BLaER1 (cell line): ENCODE measurements at regions not wholly inside any gene's neighbourhood (a gene's known extent, or its start where the extent isn't known, plus 50 kb on each side); places are given as distances from the start of the nearest gene placed in this dataset.

Source experiments
- H3K27ac ChIP-seq: shearing (Covaris generic); formaldehyde crosslinking; 2 replicates; pipeline ENCODE4 v1.8.1; 2022
- H3K27me3 ChIP-seq: shearing (Covaris generic); formaldehyde crosslinking; 2 replicates; pipeline ENCODE4 v1.8.1; 2022
- H3K36me3 ChIP-seq: shearing (Covaris generic); formaldehyde crosslinking; 2 replicates; pipeline ENCODE4 v1.8.1; 2022
- H3K4me1 ChIP-seq: shearing (Covaris generic); formaldehyde crosslinking; 2 replicates; pipeline ENCODE4 v1.8.1; 2022
- H3K4me2 ChIP-seq: shearing (Covaris generic); formaldehyde crosslinking; 2 replicates; pipeline ENCODE4 v1.8.1; 2022
- H3K4me3 ChIP-seq: shearing (Covaris generic); formaldehyde crosslinking; 2 replicates; pipeline ENCODE4 v1.8.1; 2022
- H3K9ac ChIP-seq: shearing (Covaris generic); formaldehyde crosslinking; 2 replicates; pipeline ENCODE4 v1.8.1; 2022
- H3K9me3 ChIP-seq: shearing (Covaris generic); formaldehyde crosslinking; 2 replicates; pipeline ENCODE4 v1.8.1; 2022
- H4K20me1 ChIP-seq: shearing (Covaris generic); formaldehyde crosslinking; 2 replicates; pipeline ENCODE4 v1.8.1; 2022
- Cebpa-rat ChIP-seq: shearing (Covaris generic); IDR thresholded peaks from 2 replicates; pipeline ENCODE4 v1.8.1; 2022

DNA sequence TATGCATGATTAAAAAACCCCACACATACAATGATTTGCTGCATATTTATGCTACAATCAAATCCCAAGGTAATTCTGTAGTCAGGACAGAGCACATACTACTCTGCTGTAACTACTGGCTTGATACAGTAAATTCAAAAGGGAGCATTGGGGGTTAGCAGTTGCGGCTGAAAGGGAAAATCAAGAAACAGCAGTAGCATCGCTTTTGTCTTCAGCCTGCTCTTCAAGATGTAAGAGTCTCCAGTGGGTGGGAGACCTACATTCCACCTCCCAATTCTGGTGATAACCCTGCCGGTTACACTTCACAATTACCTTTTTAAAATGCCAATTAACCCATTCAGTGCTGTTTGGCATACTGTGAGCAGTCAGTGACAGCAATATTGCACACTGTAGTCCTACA is 259.4 kb downstream of the NR2F2 start:
- no peaks in the 10 kb centered on the region for H3K4me1 ChIP-seq

DNA sequence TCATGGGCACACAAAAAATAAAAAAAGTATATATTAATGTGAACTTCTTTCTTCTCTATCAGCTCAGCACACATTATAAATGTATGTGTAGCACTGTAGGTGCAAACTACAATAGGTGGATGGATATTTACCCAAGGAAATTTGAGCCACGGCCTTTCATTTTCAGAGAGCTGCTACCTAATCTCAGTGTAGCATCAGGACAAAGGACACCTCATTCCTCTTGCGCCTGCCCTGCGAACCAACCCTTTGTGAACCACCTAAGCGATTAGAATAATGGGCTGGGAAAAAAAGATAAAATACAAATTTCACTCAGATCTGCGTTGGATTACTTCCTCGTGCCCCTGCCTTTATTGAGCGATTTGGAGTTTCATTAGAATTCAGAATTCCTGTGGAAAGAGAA is 263.2 kb downstream of the NR2F2 start:
- H4K20me1 ChIP-seq: no peaks in the 10 kb centered on the region
- no peak for TF ChIP-seq Cebpa-rat
- H3K4me1 ChIP-seq: no peaks in the 10 kb centered on the region
- H3K27me3 ChIP-seq: no peaks in the 10 kb centered on the region
- H3K9me3 ChIP-seq: no peaks in the 10 kb centered on the region
- no peak overlapping the region for H3K9ac ChIP-seq
- H3K4me2 ChIP-seq: no peak overlapping the region
- no peak overlapping the region for H3K4me3 ChIP-seq
- no peak overlapping the region for H3K27ac ChIP-seq
- H3K36me3 ChIP-seq: no peaks in the 10 kb centered on the region

More for the DNA sequence above, 259.4 kb downstream of the NR2F2 start:
- Histone ChIP-seq H3K27ac (no peak overlapping the region), H3K27me3 (no peaks in the 10 kb centered on the region), H3K36me3 (no peaks in the 10 kb centered on the region), H4K20me1 (no peaks in the 10 kb centered on the region), H3K9me3 (no peaks in the 10 kb centered on the region), H3K4me2 (no peak overlapping the region), H3K9ac (no peak overlapping the region), H3K4me3 (no peak overlapping the region)
- no peak for TF ChIP-seq Cebpa-rat

DNA sequence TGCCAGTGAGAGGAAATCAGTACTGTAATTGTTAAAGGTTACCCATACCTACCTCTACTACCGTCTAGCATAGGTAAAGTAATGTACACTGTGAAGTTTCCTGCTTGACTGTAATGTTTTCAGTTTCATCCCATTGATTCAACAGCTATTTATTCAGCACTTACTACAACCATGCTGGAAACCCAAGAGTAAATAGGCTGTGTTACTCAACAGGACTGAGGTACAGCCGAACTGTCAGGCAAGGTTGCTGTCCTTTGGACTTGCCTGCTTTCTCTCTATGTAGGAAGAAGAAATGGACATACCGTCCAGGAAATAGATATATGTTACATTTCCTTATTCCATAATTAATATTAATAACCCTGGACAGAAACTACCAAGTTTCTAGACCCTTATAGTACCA is 265.5 kb downstream of the NR2F2 start:
- H4K20me1 ChIP-seq: no peaks in the 10 kb centered on the region
- no peaks in the 10 kb centered on the region for H3K27me3 ChIP-seq
- no peak overlapping the region for H3K4me3 ChIP-seq
- TF ChIP-seq Cebpa-rat: no peak
- H3K4me2 ChIP-seq: no peak overlapping the region
- H3K4me1 ChIP-seq: no peaks in the 10 kb centered on the region
- no peaks in the 10 kb centered on the region for H3K36me3 ChIP-seq
- no peak overlapping the region for H3K9ac ChIP-seq
- H3K9me3 ChIP-seq: no peaks in the 10 kb centered on the region
- H3K27ac ChIP-seq: no peak overlapping the region

DNA sequence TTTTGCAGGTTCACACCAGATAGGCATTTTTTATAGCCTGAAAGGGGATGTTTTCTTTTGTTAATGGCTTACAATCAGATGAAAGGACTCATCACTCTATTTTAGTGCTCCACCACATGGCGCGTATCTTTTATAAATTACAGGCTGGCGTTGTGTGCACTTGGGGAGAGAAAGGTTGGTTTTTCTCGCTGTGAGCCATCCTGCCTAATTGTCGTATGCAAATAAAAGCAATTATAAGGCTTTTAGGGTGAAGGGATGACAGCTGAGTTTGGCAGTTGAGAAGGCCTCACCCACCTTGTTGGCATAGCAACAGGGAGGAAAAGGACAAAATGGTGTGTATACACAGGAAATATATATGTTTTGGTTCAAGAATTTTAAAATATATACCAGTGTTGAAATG is 268.0 kb downstream of the NR2F2 start:
- Histone ChIP-seq H3K9me3 (no peaks in the 10 kb centered on the region), H3K4me2 (no peak overlapping the region), H3K27me3 (no peaks in the 10 kb centered on the region), H3K9ac (no peak overlapping the region), H3K27ac (no peak overlapping the region), H3K4me1 (no peaks in the 10 kb centered on the region), H3K4me3 (no peak overlapping the region), H4K20me1 (no peaks in the 10 kb centered on the region), H3K36me3 (no peaks in the 10 kb centered on the region)
- no peak for TF ChIP-seq Cebpa-rat

DNA sequence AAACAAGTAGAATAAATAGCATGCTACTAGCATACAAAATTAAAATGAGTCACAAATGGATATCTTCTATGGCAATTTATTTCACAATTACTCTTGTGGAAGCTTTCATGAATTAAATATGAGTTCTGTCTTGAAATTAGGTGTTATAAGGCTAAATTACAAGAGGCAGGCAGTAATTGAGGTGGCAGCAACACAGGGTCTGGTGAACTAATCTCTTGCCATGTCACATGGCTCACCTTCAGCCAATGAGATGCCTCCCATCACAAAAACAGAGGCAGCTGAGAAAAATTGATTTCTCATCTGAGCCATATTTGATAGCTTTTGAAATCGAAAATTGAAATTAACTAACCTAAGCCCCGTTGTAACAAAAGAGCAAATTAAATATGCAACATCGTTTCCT is 268.8 kb downstream of the NR2F2 start:
- H3K4me2 ChIP-seq: no peak overlapping the region
- no peak overlapping the region for H3K4me3 ChIP-seq
- no peaks in the 10 kb centered on the region for H3K36me3 ChIP-seq
- no peaks in the 10 kb centered on the region for H3K4me1 ChIP-seq
- H3K9me3 ChIP-seq: no peaks in the 10 kb centered on the region
- no peaks in the 10 kb centered on the region for H4K20me1 ChIP-seq
- no peak for TF ChIP-seq Cebpa-rat
- H3K9ac ChIP-seq: no peak overlapping the region
- H3K27me3 ChIP-seq: no peaks in the 10 kb centered on the region
- no peak overlapping the region for H3K27ac ChIP-seq

DNA sequence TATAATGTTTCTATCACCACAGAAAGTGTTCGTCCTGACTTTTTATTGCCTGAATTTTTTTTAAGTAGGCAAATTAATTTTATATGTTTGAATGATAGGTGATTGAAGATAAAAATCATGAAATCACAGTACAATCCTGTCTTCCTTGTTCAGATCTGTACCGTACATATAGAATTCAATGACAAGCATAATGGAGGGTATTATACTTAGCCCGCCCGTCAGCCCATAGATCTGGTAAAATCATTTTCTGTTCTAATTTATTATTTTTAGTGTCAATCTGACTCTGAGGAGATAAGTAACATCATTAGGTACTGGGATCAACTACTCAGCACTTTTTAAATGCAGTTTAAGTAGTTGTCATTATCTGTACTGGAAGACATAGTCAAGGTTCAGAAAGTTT is 269.9 kb downstream of the NR2F2 start:
- Histone ChIP-seq H3K4me2 (no peak overlapping the region), H4K20me1 (no peaks in the 10 kb centered on the region), H3K36me3 (no peaks in the 10 kb centered on the region), H3K9ac (no peak overlapping the region), H3K4me1 (no peaks in the 10 kb centered on the region), H3K4me3 (no peak overlapping the region), H3K27me3 (no peaks in the 10 kb centered on the region), H3K27ac (no peak overlapping the region), H3K9me3 (no peaks in the 10 kb centered on the region)
- no peak for TF ChIP-seq Cebpa-rat

DNA sequence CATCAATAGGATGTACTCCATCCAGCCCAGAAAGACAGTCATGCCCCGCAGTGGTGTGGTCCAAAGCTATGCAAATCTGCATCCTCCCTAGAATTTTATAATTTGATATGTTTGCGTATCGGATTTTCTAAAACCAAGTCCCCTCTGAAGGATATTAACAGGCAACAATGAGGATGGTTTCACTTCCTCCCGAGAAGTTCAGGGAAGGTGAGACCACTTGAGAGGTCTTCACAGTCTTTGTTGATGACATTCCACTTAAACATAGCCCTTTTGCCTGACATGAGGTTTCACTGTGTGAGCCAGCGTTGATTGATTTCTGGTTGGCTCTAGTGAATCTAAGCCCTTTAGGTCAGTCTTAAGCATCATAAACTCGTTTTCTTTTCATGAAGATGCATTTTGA is 276.1 kb downstream of the NR2F2 start:
- Histone ChIP-seq H3K9ac (no peak overlapping the region), H3K36me3 (no peaks in the 10 kb centered on the region), H4K20me1 (no peaks in the 10 kb centered on the region), H3K4me2 (no peak overlapping the region), H3K27ac (no peak overlapping the region), H3K4me3 (no peak overlapping the region), H3K9me3 (no peaks in the 10 kb centered on the region), H3K27me3 (no peaks in the 10 kb centered on the region), H3K4me1 (no peaks in the 10 kb centered on the region)
- TF ChIP-seq Cebpa-rat: no peak

DNA sequence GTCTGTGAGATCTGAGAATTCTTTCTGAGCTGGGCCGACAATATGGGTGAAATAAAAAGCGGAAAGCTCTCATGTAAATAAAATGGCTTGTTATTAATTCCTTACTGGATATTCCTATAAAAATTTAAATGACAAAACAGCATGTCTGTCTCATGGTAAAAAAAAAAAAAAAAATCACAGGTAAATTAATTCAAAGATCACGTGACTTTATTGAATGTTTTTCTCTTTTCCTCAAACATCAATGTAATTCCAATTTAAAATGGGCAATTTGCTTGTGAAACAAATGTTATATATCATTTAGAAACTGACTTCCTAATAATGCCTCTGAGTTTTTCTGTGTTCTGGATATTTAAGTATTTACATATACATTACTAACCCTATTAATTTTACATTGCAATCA is 280.3 kb downstream of the NR2F2 start:
- Histone ChIP-seq H3K27ac (no peak overlapping the region), H3K9me3 (peaks cover 14% of the 10 kb centered on the region), H3K36me3 (no peaks in the 10 kb centered on the region), H3K9ac (no peak overlapping the region), H3K4me3 (no peak overlapping the region), H3K4me2 (no peak overlapping the region), H4K20me1 (no peaks in the 10 kb centered on the region), H3K27me3 (no peaks in the 10 kb centered on the region), H3K4me1 (no peaks in the 10 kb centered on the region)
- no peak for TF ChIP-seq Cebpa-rat

DNA sequence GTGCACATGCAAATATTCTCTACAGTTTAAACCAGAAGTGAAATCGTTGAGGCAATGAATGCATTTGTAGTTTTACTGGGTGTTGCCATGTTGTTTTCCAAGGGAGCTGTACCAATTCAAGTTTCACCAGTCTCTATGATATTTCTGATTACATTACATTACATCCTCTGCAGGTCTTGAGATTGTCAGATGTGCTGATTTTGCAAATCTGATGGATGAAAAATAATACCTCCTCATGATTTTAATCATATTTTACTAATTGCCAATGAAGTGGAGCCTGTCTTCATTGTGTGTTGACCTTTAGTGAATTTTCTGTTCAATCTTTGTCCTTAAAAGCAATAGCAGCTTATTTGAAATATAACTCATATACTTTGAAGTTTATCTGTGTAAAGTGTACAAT is 282.4 kb downstream of the NR2F2 start:
- TF ChIP-seq Cebpa-rat: no peak

DNA sequence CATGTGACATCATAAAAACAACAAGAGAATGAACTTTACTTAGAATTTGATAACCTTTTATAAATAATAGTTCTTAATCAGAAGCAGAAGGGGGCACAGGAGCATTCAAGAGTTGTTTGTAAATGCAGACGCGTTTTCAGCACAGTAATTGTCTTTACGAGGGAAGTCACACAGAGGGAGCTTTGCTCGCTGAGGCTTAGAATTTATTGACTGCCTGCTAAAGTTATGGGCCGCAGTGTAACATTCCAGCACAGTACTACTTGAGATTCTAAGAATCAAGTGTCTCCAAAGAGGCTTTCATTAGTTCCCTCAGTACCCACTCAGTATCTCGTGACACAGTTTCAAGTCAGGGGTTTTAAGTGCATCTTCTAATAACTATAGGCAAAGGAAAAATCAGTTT is 288.7 kb downstream of the NR2F2 start:
- no peak overlapping the region for H3K4me3 ChIP-seq

More for the DNA sequence above, 282.4 kb downstream of the NR2F2 start:
- H3K27ac ChIP-seq: no peak overlapping the region
- H3K27me3 ChIP-seq: no peaks in the 10 kb centered on the region
- peaks cover 14% of the 10 kb centered on the region for H3K9me3 ChIP-seq
- no peaks in the 10 kb centered on the region for H4K20me1 ChIP-seq
- no peaks in the 10 kb centered on the region for H3K4me1 ChIP-seq
- H3K36me3 ChIP-seq: no peaks in the 10 kb centered on the region
- H3K4me3 ChIP-seq: no peak overlapping the region
- H3K9ac ChIP-seq: no peak overlapping the region
- H3K4me2 ChIP-seq: no peak overlapping the region

DNA sequence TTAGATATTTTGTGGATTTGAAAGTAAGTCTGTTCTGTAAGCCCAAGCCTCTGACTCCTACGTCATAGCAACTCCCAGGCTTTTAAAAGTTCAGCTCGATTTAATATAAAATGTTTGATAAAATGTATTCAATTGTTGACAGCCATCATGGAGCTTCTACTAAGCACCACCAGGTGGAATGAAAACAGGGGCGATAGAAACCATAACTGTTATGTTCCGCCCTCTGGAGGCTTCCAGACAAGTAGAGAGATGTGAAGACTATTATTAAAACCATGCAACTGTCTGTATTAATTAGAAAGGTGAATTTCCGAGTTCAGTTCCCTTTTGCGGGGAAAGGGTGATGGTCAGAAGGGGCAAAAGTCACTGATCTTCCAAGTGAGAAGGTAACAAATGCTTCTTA is 292.2 kb downstream of the NR2F2 start:
- Histone ChIP-seq H3K9me3 (no peaks in the 10 kb centered on the region), H3K4me3 (no peak overlapping the region), H3K4me1 (no peaks in the 10 kb centered on the region), H4K20me1 (no peaks in the 10 kb centered on the region), H3K36me3 (no peaks in the 10 kb centered on the region), H3K4me2 (no peak overlapping the region), H3K9ac (no peak overlapping the region), H3K27ac (no peak overlapping the region), H3K27me3 (no peaks in the 10 kb centered on the region)
- TF ChIP-seq Cebpa-rat: no peak

More for the DNA sequence above, 288.7 kb downstream of the NR2F2 start:
- Histone ChIP-seq H4K20me1 (no peaks in the 10 kb centered on the region), H3K36me3 (no peaks in the 10 kb centered on the region), H3K4me1 (no peaks in the 10 kb centered on the region), H3K27ac (no peak overlapping the region), H3K9me3 (peaks cover 6% of the 10 kb centered on the region; the same call in 1 of the 2 replicates), H3K4me2 (no peak overlapping the region), H3K9ac (no peak overlapping the region), H3K27me3 (no peaks in the 10 kb centered on the region)
- no peak for TF ChIP-seq Cebpa-rat
